NCI-H1092 treated with DMSO at 0.1 percent for 48 hours (cell line): ENCODE measurements at regions not wholly inside any gene's neighbourhood (a gene's known extent, or its start where the extent isn't known, plus 50 kb on each side); places are given as distances from the start of the nearest gene placed in this dataset.
A peak's percentile ranks its signal among the peaks of the same experiment; 100 is the strongest.

Source experiments
- DNase-seq: peaks from one replicate; lab custom pipeline; 2025; lab: John Stamatoyannopoulos, UW

DNA sequence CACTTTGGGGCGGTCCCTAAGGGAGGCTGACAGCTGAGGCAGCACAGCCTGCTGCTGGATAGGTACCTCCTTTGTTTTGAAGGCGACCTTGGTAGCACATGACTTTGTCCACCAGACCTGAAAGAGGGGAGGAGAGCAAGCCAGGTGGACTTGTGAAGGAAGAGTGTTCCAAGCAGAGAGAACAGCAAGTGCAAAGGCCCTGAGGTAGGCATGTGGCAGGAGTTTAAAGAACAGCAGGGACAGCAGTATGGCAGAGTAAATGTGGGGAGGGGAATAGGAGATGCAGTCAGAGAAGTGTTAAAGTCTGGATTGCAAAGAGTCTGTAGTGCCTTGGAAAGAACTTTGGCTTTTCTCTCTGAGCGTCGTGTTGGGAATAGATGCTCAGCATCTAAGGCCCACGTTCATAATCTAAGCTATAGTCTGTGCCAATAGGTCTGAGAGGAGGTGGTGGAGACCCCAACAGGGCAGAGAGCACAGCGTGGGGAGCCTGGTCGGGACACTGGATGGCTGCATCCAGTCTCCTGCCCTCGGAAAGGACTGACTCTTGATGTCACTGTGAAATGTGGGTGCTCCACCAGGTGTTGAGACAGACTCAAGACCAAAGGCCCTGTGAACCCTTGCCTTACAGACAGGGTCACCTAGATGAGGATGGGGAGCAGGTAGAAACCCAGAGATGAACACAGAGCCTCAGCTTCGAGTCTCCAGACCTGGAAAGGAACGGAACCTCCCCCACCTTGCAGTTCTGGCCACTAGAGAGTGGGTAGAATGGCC is 242.1 kb upstream of the PWP1 start:
- no peak for DNase-seq

DNA sequence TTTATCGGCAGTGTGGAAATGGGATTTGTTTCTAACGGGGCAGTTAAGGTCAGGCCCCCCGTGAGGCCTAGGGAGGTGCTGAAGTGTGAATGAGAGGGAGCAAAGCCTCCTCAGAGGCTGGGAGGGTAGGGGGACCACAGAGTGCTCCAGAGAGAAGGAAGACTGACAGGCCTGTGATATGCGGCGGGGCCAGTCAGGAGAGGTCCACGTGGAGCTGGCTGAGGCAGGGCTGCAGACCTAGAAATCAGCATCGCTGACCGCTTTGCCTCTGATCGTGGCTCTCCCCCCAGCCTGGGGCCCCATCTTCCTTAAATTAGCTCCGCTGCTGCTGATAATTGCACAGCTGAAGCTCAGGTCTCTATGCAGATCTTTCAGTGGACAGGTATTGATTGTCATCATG is 240.8 kb upstream of the PWP1 start:
- no peak for DNase-seq

DNA sequence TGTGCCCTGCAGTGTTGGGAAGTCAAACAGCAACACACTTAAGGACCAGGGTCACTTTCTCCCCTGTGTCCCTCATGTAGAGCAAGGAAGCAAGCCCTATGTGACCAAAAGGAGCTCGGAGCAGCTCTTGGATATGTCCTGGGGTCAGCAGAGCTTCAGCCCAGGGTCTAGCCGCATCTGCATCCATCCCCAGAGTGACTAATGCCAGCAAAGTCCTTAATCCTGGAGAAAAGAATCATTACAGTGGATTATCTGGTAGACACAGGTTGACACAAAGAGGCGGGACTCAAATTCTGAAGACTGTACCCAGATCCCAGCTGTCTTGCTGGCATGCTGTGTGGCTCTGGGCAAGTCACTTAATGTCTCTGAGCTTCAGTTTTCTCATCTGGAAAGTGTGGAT is 239.1 kb upstream of the PWP1 start:
- DNase-seq = no peak

DNA sequence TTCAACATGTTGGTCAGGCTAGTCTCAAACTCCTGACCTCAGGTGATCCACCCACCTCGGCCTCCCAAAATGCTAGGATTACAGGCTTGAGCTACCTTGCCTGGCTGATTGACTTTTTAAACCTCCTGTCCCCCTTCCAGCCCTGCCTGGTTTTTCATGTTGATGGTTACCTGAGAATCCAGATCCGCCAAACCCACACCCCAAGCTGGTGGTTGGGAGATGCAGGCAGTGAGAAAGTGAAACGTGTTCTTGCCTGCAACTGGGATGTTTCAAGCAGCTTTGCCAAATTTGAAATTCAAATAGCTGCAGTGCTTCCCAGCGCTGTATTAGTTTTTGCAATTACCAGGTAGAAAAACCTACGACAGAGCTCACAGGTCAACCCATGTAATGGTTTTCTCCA is 238.3 kb upstream of the PWP1 start:
- DNase-seq = no peak

DNA sequence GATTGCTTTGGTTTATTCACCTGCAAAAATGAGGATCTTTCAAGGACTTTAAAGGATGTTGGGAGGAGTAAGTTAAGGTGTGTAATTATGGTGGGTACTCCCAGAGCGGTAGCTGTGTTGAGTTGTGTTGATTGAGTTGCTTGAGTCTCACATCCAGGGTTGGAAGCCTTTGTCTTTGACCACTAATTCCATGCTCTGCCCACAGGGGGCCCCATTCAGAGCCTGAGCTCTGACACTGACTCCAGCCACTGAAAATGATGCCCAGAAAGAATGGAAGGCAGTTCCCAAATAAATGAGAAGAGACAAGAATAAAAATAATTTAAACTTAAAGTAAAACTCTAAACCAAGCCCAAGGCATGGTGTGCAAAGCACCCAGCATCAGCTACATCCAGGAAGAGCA is 237.4 kb upstream of the PWP1 start:
- no peak for DNase-seq

DNA sequence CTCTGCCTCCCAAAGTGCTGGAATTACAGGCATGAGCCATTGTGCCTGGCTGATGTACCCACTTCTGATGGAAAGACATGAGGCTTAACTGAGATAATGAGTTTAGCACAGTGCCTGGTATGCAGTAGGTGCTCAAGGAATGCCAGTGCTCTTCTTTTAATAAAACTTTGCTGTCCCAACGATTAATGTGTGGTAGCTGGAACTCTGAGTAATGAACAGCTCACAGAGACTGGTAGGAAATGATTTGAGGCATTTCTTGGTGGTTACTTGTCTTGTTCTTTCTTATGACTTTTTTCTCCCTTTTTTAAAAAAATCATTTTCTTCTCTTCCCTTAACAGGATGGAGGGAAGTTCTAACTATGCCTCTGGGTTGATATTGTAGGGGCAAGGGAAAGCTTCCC is 235.7 kb upstream of the PWP1 start:
- no peak for DNase-seq

DNA sequence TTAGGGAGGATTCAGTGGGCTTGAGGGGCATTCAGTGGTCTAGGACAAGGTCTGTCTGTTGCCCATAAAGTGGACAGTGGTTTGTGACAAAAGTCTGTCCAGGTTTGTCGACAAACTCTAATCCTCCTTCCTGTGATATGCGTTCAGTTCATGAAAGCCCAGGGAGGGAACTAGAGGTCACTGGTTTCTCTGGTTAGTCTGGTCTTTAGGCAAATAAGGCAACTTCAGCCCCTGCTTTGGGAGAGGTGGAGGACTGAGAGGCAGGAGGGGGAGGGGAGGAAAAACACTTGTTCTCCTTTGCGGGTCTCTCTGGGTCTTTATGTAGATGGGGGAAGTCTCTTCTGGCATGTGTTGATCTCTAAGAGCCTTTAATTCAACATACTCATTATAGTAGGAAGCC is 235.1 kb upstream of the PWP1 start:
- no peak for DNase-seq

DNA sequence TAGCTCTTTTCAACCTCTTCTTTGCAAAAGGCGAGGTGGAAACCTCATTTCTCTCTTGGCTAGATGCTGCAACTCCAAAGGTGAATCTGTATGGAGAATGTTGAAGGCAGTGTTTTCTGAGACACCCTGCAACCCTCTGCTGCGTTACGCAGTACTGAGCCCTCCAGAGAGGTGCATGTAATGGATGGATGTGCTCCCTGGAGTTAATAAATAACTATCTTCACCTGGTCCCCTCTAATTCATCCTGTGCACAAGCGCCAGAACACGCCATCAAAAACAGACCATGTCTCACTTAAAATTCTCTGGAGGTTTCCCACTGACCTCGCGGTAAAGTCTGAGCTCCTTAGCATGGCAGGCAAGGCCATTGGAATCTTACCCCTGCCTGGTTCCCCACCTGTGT is 234.4 kb upstream of the PWP1 start:
- DNase-seq = no peak

DNA sequence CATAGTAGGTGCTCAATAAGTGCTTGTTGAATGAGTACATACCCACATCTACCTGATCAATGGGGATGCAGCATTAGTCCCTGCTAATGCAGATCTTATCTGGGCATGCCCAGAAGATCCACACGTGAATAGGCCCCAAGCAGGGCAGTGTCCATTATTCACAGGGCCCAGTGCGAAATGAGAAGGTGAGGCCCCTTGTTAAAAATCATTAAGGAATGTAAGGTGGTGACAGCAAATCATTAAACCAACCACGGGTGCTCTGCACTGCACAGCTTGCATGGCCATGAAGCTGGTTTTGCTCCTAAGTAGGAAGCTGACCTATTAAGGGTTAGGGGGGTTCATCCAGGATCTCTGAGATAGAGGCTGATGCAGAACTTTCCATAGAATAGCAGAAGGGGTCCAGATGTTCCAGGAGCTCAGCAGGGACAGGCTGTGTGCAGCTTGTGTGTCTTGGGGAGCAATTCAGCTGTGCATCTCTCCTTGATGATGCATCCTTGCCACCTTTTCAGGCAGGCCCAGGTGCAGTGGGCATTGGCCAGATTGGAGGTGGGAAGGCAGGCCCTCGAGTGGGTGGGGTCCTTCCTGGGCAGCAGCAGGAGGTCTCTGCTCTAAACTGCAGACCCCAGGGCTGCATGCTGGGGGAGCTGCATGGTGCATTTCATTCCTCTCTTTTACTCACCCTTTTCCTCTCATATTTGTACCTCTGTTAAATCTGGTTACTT is 231.3 kb upstream of the PWP1 start:
- DNase-seq = no peak

DNA sequence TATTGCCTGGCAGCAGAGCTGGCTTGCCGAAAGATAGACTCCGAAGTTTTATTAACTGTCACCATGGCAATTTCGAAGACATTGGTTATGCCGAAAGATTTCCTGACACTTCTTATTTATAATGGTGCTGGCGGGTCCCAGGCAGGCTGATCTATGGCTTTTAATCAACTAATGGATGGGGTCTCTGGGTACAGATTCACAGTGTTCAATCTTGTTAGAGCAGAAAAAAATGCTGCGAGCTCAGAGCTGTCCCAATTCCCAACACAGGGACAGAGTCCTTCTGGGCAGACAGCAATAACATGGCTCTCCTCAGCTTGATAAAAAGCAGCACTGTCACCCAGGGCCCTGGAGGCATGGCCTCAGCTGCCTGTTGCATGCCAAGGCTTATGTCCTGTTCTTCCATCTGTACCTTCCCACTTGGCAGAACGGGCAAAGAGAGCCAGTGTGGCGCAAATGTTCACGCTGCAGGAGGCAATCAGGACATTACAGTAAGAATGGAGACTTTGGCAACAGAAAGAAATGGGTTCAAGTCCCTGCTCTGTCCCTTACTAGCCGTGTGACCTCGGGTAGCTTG is 228.2 kb upstream of the PWP1 start:
- DNase-seq = no peak

DNA sequence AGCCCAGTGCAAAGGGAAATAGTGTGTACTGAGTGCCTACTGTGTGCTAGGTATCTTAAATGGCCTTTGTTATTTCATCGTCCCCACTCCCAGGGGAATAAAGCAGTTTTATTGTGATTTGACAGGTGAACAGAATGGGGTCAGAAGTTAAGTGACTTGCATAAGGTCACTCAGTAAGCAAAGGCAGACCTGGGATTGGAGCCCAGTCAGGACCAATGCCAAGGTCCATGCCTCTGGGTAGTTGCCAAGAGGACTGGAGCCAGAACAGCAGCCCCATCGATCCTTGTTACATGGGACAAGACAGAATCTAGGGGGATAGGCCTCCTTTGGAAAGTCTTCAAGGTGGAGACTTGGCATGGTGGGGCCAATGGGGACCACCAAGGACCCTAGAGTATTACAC is 227.4 kb upstream of the PWP1 start:
- DNase-seq = no peak

DNA sequence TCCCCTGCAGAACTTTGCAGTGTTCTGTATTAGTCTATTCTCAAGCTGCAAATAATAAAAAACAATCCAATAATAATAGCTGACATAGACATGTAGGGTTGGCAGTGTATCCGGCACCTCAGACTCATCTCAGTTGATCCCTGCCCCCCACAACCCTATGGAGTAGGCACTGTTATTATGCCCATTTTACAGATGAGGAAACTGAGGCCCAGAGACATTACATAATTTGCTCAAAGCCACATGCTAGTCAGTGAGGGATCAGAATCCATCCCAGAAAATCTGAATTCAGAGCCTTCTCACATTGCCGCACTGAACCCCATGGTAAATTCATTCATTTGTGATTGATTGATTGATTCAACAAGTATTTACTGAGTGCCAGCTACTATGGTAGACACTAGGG is 226.6 kb upstream of the PWP1 start:
- no peak for DNase-seq

DNA sequence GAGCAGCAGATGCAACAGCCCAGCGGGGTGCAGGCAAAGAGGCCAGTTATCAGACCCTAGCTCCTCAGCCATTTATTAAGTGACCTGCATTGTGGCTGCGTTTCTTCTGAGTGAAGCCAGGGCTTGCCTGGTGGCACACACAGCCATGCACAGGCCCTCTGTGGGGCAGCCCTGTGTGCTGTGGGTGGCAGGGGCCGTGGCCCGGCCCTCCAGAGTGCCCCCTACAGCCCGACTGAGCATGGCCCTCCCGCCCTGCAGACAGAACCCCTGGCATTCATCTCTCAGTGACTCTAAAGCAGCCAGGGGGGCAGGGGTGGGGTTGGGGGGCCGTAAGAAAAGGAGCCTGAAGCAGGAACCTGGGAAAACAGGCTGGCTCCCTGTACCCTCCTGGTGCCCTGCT is 226.0 kb upstream of the PWP1 start:
- DNase-seq = no peak

DNA sequence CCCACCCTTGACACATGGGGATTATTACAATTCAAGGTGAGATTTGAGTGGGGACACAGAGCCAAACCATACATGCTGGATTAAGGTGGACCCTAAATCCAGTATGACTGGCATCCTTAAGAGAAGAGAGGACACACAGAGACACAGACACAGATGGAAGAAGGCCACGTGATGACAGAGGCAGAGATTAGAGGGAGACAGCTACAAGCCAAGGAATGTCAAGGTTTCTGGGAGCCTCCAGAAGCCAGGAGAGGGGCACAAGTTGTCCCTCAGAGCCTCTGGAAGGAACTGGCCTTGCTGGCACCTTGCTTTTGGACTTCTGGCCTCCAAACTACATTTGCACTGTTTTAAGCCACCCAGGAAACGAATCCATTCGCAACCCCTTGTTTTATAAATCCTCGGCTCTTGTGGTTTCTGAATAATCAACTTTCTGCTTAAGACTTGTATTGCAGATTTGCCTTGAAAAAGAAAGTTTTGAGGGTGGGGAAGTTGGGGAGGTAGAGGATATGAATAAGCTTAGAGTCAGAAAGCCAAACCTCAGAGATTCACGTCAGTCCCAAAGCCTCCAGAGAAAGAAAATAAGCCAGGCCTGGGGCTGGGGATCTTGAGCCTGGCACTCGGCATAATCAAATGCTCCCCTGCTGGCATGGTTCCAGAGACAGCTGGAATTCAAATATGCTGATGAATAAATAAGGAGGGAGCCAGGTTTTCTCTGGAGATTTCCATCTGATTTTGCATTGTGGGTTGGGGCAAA is 224.2 kb upstream of the PWP1 start:
- DNase-seq = no peak

DNA sequence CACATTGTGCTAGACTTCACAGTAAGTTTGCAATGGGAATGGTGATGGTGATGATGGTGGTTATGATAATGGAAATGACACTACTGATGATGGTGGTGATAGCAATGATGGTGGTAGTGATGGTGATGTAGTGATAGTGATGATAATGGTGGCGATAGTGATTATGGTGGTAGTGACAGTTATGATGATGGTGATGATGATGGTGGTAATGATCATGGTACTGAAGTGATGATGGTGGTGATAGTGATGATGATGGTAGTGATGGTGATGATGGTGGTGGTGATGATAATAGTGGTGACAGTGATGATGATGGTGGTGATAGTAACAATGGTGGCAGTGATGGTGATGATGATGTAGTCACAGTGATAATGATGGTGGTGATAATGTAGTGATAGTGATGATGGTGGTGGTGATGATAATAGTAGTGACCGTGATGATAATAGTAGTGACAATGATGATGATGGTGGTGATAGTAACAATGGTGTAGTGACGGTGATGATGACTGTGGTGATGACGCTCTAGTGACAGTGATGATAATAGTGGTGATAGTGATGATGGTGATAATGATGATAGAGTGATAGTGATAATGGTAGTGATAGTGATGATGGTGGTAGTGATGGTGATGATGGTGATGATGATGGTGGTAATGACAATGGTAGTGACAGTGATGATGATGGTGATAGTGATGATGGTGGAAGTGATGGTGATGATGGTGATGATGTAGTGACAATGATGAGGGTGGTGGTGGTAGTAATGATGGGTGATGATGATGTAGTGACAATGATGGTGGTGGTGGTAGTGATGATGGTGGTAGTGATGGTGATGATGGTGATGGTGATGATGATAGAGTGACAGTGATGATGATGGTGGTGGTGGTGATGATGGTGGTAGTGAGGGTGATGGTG is 222.9 kb upstream of the PWP1 start:
- no peak for DNase-seq

DNA sequence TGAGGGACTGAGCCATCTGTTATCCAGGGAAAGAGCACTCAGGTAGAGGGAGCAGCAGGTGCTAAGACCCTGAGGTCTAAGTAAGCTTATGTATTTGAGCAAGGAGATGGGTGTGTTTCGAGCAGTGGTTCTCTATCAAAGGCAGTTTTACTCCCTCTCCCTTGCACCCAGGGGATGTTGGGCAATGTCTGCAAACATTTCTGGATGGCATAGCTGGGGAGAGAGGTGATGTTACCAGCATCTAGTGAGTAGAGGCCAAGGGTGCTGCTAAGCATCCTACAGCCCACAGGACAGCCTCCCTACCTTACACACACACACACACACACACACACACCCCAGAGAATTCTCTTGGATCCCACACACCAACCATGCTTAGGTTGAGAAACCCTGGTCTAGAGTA is 221.0 kb upstream of the PWP1 start:
- DNase-seq = no peak

DNA sequence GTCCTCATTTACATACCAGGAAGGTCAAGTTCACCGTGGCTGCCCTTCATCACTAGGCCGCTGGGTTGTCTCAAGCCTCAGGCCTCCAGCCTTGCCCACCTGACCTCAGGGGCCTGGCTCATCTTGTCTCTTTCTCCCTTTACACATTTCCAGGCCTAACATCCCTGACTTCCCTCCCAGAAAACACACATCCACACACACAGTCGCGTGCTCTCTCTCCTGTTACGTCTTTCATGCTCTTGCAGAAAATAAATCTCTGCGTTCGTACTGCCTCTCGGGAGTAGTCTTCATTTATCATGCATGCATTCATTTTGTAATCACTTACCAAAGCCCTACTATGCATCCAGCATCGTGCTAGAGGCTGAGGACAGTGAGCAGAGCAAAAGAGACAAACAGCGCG is 220.0 kb upstream of the PWP1 start:
- no peak for DNase-seq

DNA sequence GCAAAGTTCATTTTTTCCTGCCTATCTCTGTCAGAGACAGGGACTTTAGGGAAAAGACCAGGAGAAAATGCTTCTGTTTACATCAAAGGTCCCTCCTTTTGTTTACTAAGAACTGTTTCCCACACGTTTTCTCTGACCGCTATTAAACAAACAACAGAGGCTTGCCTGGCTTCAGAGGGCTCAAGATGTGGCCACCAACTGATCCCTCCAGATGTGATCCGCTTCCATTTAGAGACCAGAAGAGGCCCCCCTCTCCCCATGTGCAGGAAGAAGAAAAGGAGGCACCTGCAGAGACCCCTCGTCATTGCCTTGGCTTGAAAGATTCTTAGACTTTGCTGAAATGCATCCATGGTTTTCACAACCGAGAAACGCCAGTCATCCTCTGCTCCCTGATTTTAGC is 217.9 kb upstream of the PWP1 start:
- DNase-seq = peak; percentile 76

DNA sequence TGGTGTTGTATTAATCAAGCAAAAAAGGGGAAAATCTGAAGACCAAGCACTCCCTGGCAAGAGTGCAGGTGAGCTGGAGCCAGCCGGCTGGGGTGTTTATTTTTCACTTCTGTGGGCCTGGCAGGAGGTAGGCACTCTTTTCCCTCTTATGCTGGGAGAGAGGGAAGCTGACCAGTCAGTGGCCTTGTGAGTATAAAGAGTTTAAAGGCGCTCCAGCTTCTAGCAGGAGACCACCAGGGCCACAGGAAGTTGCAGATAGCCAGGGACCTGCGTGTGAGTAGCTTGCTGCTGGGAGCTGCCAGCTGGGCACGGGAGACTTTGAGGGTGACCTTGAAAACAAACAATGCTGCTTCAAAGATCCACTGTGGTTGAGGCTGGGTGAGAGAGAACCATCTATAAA is 217.4 kb upstream of the PWP1 start:
- DNase-seq = peak; percentile 76

DNA sequence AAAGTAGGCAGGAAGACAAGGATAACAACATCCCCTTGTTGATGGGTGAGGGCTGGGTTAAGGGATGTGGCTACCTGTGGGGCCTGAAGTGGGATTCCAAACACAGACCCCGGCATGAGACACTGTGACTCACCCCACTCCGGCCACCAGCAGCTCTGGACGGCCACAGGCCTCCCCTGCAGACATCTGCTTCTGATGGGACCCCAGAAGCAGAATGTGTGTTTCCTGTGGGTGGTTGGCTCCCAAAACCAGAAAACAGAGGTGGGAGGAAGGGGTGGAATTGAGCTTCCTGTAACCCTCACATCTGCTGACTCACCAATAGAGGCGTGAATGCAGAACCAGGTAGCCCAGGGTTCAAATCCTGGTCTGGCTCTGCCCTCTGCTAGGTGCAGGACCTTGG is 216.6 kb upstream of the PWP1 start:
- no peak for DNase-seq

DNA sequence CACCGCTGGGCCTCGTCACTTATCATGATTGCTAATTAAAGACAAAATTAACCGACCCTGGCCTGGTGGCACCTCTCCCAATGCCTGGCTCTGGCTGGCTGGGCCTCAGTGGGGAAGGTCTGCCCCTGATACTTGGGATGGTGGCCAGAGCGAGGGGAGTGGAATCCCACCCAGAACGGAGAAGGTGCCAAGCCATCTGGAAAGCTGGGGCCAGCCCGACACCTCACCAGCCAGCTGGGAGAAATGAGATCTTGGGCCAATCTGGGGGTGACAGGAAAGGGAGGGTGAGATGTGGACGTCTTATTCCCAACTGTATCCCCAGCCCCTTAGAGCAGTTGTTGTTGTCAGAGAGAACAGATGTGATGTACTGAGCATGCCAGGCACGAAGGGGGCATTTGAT is 215.0 kb upstream of the PWP1 start:
- DNase-seq = no peak

DNA sequence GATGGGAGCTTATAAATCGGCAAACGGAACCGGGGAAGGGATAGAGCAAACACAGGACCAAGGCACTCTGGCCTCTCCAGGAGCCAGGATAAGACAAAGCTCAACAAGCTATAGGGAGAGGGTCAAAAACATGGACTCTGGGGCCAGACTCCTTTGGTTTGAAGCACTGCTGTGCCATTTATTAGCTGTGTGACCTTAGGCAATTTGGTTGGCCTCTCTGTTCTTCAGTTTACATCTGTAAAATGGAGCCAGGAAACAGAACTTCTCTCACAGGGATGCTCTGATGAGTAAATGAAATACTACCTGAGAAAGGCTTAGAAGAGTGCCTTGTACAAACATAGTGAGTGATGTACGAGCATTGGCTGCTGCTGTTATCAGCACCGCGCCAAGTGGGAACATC is 213.3 kb upstream of the PWP1 start:
- DNase-seq = no peak
